A673 (cell line): ENCODE measurements at regions not wholly inside any gene's neighbourhood (a gene's known extent, or its start where the extent isn't known, plus 50 kb on each side); places are given as distances from the start of the nearest gene placed in this dataset.

Source experiments
- BruUV-seq: library from RNA; stranded (reverse); fragments of 400-500 nt; replicated peaks from 2 replicates; lab custom pipeline; 2021; lab: Mats Ljungman, UMichigan
- CTCF ChIA-PET: fragments of 300-600 bp; sonication (Branson Sonifier 250); formaldehyde crosslinking; loops from one replicate; lab custom pipeline; 2022; ENCODE audit warnings: antibody characterized with exemption; lab: Charles Lee
- POLR2A ChIA-PET: fragments of 300-600 bp; sonication (Branson Sonifier 250); formaldehyde crosslinking; loops from one replicate; lab custom pipeline; 2022; ENCODE audit warnings: antibody characterized with exemption; ENCODE audit not compliant: low non-redundant PET; lab: Charles Lee
- DNase-seq: peaks from one replicate; pipeline ENCODE4 v3.0.0-alpha.2; 2015; ENCODE audit warnings: low spot score
- H3K27ac ChIP-seq: fragments of 200-600 bp; sonication (generic); 2 replicates; pipeline ENCODE4 v1.5.1; 2016; ENCODE audit warnings: mixed run types, low read depth, mild to moderate bottlenecking, mixed read lengths, antibody characterized with exemption, low read length; ENCODE audit not compliant: poor library complexity, severe bottlenecking
- H3K27me3 ChIP-seq: fragments of 200-600 bp; sonication (generic); replicated peaks from 2 replicates; pipeline ENCODE4 v1.6.1; 2017; ENCODE audit warnings: mixed run types, low read depth, mild to moderate bottlenecking, mixed read lengths, antibody characterized with exemption, low read length; ENCODE audit not compliant: insufficient read depth, poor library complexity
- H3K36me3 ChIP-seq: fragments of 200-600 bp; sonication (generic); 2 replicates; pipeline ENCODE4 v1.6.1; 2016; ENCODE audit warnings: mixed run types, mild to moderate bottlenecking, mixed read lengths, antibody characterized with exemption, low read length; ENCODE audit not compliant: insufficient read depth, poor library complexity, severe bottlenecking
- H3K4me1 ChIP-seq: fragments of 200-600 bp; sonication (generic); 2 replicates; pipeline ENCODE4 v1.6.1; 2017; ENCODE audit warnings: mixed run types, mild to moderate bottlenecking, mixed read lengths, antibody characterized with exemption, low read length; ENCODE audit not compliant: insufficient read depth, poor library complexity, severe bottlenecking
- H3K4me3 ChIP-seq: fragments of 200-600 bp; sonication (generic); 2 replicates; pipeline ENCODE4 v1.5.1; 2016; ENCODE audit warnings: low read depth, mixed run types, mild to moderate bottlenecking, mixed read lengths, low read length; ENCODE audit not compliant: poor library complexity, severe bottlenecking
- H3K9me3 ChIP-seq: fragments of 200-600 bp; sonication (generic); 2 replicates; pipeline ENCODE4 v1.6.1; 2016; ENCODE audit warnings: mixed run types, low read depth, mild to moderate bottlenecking, mixed read lengths, antibody characterized with exemption, low read length; ENCODE audit not compliant: poor library complexity, severe bottlenecking
- EZH2 ChIP-seq: fragments of 200-600 bp; sonication (generic); IDR thresholded peaks from 2 replicates; pipeline ENCODE4 v1.6.1; 2017; ENCODE audit warnings: borderline replicate concordance, low read depth, mild to moderate bottlenecking, mixed read lengths, antibody characterized with exemption, low read length; ENCODE audit not compliant: poor library complexity, severe bottlenecking
- intact Hi-C: fragments of 100-400 bp; cut with micrococcal nuclease; formaldehyde crosslinking; loops from one replicate; pipeline ENCODE4 v1.10.0; 2022; ENCODE audit not compliant: unreplicated experiment
- TF ChIP-seq, protein P1 (sequence below): fragments of 300-800, 200-600 bp; sonication (generic); conservative IDR thresholded peaks from 2 replicates; pipeline ENCODE4 v1.5.1; 2017; ENCODE audit warnings: low read depth, mild to moderate bottlenecking, antibody characterized with exemption, low read length, moderate library complexity, mixed read lengths

DNA sequence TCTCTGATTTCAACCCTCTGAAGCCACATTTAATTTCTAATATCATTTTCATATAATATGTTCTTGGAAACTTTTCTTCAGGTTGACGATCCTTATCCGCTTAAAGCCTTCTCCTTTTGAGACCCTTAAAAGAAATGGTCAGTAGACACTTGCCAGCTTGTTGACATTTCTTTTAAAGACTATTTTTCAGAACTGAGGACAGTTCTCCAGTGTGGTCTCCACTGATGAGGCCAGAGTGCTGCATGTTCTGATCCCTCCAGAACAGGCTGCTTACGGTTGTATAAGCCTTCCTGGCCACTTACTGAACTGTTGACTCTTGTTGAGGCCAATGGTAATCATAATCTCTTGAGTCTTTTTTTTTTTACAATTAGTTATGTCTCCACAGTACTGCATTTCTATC is 477.3 kb downstream of the FGF9 start:
- Histone ChIP-seq H3K4me1 (no peaks in the 10 kb centered on the region), H3K4me3 (no peak overlapping the region), H3K9me3 (no peaks in the 10 kb centered on the region), H3K27ac (no peak overlapping the region), H3K27me3 (no peaks in the 10 kb centered on the region), H3K36me3 (no peaks in the 10 kb centered on the region)
- POLR2A ChIA-PET, result no interaction called here
- CTCF ChIA-PET, result no interaction called here
- no peak for TF ChIP-seq EZH2
- TF ChIP-seq, protein P1, sequence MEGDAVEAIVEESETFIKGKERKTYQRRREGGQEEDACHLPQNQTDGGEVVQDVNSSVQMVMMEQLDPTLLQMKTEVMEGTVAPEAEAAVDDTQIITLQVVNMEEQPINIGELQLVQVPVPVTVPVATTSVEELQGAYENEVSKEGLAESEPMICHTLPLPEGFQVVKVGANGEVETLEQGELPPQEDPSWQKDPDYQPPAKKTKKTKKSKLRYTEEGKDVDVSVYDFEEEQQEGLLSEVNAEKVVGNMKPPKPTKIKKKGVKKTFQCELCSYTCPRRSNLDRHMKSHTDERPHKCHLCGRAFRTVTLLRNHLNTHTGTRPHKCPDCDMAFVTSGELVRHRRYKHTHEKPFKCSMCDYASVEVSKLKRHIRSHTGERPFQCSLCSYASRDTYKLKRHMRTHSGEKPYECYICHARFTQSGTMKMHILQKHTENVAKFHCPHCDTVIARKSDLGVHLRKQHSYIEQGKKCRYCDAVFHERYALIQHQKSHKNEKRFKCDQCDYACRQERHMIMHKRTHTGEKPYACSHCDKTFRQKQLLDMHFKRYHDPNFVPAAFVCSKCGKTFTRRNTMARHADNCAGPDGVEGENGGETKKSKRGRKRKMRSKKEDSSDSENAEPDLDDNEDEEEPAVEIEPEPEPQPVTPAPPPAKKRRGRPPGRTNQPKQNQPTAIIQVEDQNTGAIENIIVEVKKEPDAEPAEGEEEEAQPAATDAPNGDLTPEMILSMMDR, result no peak
- intact Hi-C loops, result no loop called here
- DNase-seq, result no peak
- BruUV-seq, result no TSS peak

DNA sequence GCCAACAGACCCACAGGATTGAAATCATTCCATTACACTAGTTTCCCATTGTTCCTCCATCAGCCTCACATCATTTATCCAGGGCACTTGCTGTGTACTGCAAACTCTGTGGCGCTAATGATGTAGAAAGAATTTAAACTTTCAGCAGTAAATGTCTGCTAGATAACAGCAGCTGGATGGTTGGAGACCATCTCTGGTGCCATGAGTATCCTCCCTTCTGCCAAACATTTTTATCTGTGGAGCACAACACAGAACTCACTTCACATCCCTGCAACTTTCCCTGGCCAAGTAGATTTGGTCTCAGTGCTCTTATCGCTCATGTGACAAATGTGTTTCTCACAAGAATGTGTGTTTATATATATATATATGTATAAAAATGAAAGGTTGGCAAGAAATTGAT is 481.9 kb downstream of the FGF9 start:
- H3K4me3 ChIP-seq, result no peak overlapping the region
- POLR2A ChIA-PET, result no interaction called here
- CTCF ChIA-PET, result no interaction called here
- no peaks in the 10 kb centered on the region for H3K27me3 ChIP-seq
- H3K4me1 ChIP-seq, result no peaks in the 10 kb centered on the region
- no peak for DNase-seq
- H3K36me3 ChIP-seq, result no peaks in the 10 kb centered on the region
- no peaks in the 10 kb centered on the region for H3K9me3 ChIP-seq
- no TSS peak for BruUV-seq
- TF ChIP-seq, protein P1, result no peak
- TF ChIP-seq EZH2, result no peak
- intact Hi-C loops, result no loop called here
- H3K27ac ChIP-seq, result no peak overlapping the region

DNA sequence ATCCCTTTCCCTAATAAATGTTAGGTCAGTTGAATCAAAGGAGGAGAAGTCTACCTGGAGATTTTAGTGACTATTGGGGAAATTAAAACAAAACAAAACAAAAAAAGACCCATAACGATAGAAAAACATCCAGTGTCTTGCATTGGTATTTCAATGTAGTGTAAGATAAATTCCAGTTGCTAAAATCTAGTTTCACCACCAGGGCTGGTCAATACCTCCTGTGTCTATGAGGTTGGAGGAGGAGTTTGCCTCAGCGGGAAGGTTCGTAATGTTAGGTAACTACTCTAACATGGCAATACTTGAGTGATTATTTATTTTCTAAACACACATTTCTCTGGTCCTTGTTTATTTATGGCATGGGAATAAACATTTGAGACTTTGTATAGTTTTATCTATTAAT is 483.2 kb downstream of the FGF9 start:
- DNase-seq, result no peak
- no peak overlapping the region for H3K4me3 ChIP-seq
- BruUV-seq, result no TSS peak
- intact Hi-C loops, result no loop called here
- H3K9me3 ChIP-seq, result no peaks in the 10 kb centered on the region
- no peak for TF ChIP-seq EZH2
- TF ChIP-seq, protein P1, result no peak
- POLR2A ChIA-PET, result no interaction called here
- no peaks in the 10 kb centered on the region for H3K36me3 ChIP-seq
- CTCF ChIA-PET, result no interaction called here
- H3K4me1 ChIP-seq, result no peaks in the 10 kb centered on the region
- no peak overlapping the region for H3K27ac ChIP-seq
- no peaks in the 10 kb centered on the region for H3K27me3 ChIP-seq
